Heart right ventricle (tissue), 16 donors: ENCODE measurements at regions not wholly inside any gene's neighbourhood (a gene's known extent, or its start where the extent isn't known, plus 50 kb on each side); places are given as distances from the start of the nearest gene placed in this dataset.

ENCODE experiments used
- ATAC-seq, 8 donors: fragments of 200-7000 bp; cut with Tn5 transposase; one replicate each; pipeline ENCODE4 v1.9.1; 2020; ENCODE audit warnings: mild to moderate bottlenecking in 8 of 8, moderate library complexity in 8 of 8, moderate number of reproducible peaks in 1 of 8
- DNase-seq, 2 donors: peaks; one replicate each; pipeline ENCODE4 v3.0.0-alpha.2; 2020
- H3K27ac ChIP-seq, 10 donors: fragments of 200-600 bp; sonication (generic) in 2 of 10; one replicate each; pipeline versions ENCODE4 v1.5.0 to v1.8.0; 2020 to 2022; ENCODE audit warnings: mild to moderate bottlenecking in 3 of 10
- H3K27me3 ChIP-seq, 7 donors: fragments of 200-600 bp; one replicate each; pipeline ENCODE4 v1.8.0; 2021 to 2022; ENCODE audit warnings: mild to moderate bottlenecking in 2 of 7
- H3K36me3 ChIP-seq, 9 donors: fragments of 200-600 bp; sonication (generic) in 1 of 9; one replicate each; pipeline versions ENCODE4 v1.5.0 to v1.8.0; 2020 to 2022; ENCODE audit warnings: mild to moderate bottlenecking in 2 of 9
- H3K4me1 ChIP-seq, 9 donors: fragments of 200-600 bp; sonication (generic) in 1 of 9; one replicate each; pipeline versions ENCODE4 v1.5.0 to v1.8.0; 2020 to 2022; ENCODE audit warnings: mild to moderate bottlenecking in 4 of 9
- H3K4me3 ChIP-seq, 10 donors: fragments of 200-600 bp; sonication (generic) in 2 of 10; one replicate each; pipeline versions ENCODE4 v1.5.0 to v1.8.0; 2020 to 2022; ENCODE audit warnings: mild to moderate bottlenecking in 7 of 10, moderate library complexity in 2 of 10
- H3K9me3 ChIP-seq, 11 donors: fragments of 200-600 bp in 10 of 11; sonication (generic) in 2 of 11; one replicate each; pipeline versions ENCODE4 v1.5.0 to v1.8.0; 2013 to 2022; ENCODE audit warnings: mild to moderate bottlenecking in 2 of 11, control low read depth in 1 of 11, moderate library complexity in 1 of 11
- CTCF ChIP-seq, 9 donors: fragments of 200-600 bp; sonication (generic) in 2 of 9; IDR thresholded peaks; one replicate each; pipeline versions ENCODE4 v1.5.0 to v1.8.0; 2021 to 2022; ENCODE audit warnings: antibody characterized with exemption in 9 of 9, mild to moderate bottlenecking in 5 of 9, moderate library complexity in 1 of 9
- WGBS, 2 donors: extraction: QIAGEN DNeasy Blood & Tissue Kit; methylation state at CpG; one replicate each; pipeline ENCODE4 v1.1.7; 2013; ENCODE audit warnings: inconsistent platforms in 1 of 2; 5-methylcytosine and 5-hydroxymethylcytosine counted together
- intact Hi-C, 10 donors: fragments of 100-400 bp; cut with DNase I; formaldehyde crosslinking; loops; one replicate each; pipeline versions ENCODE4 v1.11.1 to v1.14.2; 2022
- donor health status: Arrhythmogenic right ventricular cardiomyopathy.
- donor health status: ischemic (EF 13 %, LVEDD 7.1; RV severe dilation, severe dysfunction).
- donor health status: healthy with polysubstance abuse.
- donor health status: DM: no; HTN: yes; CAD: no.
- donor health status: DM: no; HTN: no; CAD: no.
- donor health status: ischemic (EF 25% LVEDD 6.9; RV normal size, moderate dysfunction).
- donor health status: ischemic (EF 25% LVEDD 5.7; RV mildly dilated, moderate dysfunction).
- donor health status: healthy.
- donor health status: DM: yes; HTN: yes; CAD: no.
- donor health status: Ischemic cardiomyopathy.
- donor health status: ischemic (EF 35%, LVEDD 5.7; RV mildly dilated, moderate dysfunction).
- donor health status: nonischemic (EF 11% LVEDD 7.7; RV severe dilation, severe dysfunction).
- donor health status: DM: yes; HTN: yes; CAD: no.
- donor health status: PGD.
- donor health status: ischemic (EF 29% LVEDD 5.4; RV normal size, mild dysfunction).
- donor health status: nonischemic (EF 23%, LVEDD 6.1; RV moderate dilation, normal function).

GRCh38 chr14:43005807-43006206 is 1399.1 kb downstream of the LRFN5 start:
- Histone ChIP-seq H3K27ac (no peak overlapping the region), H3K27me3 (no peaks in the 10 kb centered on the region), H3K4me1 (no peaks in the 10 kb centered on the region), H3K9me3 (peaks cover 0 to 87% (median 36%) of the 10 kb centered on the region in 11 donors), H3K36me3 (no peaks in the 10 kb centered on the region), H3K4me3 (no peak overlapping the region)
- 24 to 35% methylated on average over 1 of the region's 1 CpG for WGBS, 2 donors
- ATAC-seq (no peak), DNase-seq (no peak)
- no peak for TF ChIP-seq CTCF (IDR thresholded peaks at IDR 0.05)
- intact Hi-C loops, result no loop called here

GRCh38 chr14:43003845-43004244 is 1397.2 kb downstream of the LRFN5 start:
- intact Hi-C loops, result no loop called here
- ATAC-seq (no peak), DNase-seq (no peak)
- Histone ChIP-seq H3K36me3 (no peaks in the 10 kb centered on the region), H3K27ac (no peak overlapping the region), H3K4me1 (no peaks in the 10 kb centered on the region), H3K9me3 (peaks cover 0 to 86% (median 37%) of the 10 kb centered on the region in 11 donors), H3K27me3 (no peaks in the 10 kb centered on the region), H3K4me3 (no peak overlapping the region)
- 79 to 83% methylated on average over 3 of the region's 3 CpGs for WGBS, 2 donors
- no peak for TF ChIP-seq CTCF (IDR thresholded peaks at IDR 0.05)

GRCh38 chr14:43001731-43002130 is 1395.1 kb downstream of the LRFN5 start:
- no peaks in the 10 kb centered on the region for H3K36me3 ChIP-seq
- no peak overlapping the region for H3K27ac ChIP-seq
- H3K27me3 ChIP-seq, result no peaks in the 10 kb centered on the region
- no peak overlapping the region for H3K4me3 ChIP-seq
- no peaks in the 10 kb centered on the region for H3K4me1 ChIP-seq
- DNase-seq (no peak), ATAC-seq (no peak)
- TF ChIP-seq CTCF (IDR thresholded peaks at IDR 0.05), result no peak
- peaks cover 0 to 69% (median 37%) of the 10 kb centered on the region in 11 donors for H3K9me3 ChIP-seq
- intact Hi-C loops, result no loop called here
- WGBS, 2 donors, result 63 to 70% methylated on average over 3 of the region's 3 CpGs

GRCh38 chr14:42994051-42994736 is 1387.5 kb downstream of the LRFN5 start:
- intact Hi-C loops, result no loop called here
- no peaks in the 10 kb centered on the region for H3K4me1 ChIP-seq
- no peak overlapping the region for H3K4me3 ChIP-seq
- WGBS, 2 donors, result 67 to 73% methylated on average over 2 of the region's 2 CpGs
- no peaks in the 10 kb centered on the region for H3K27me3 ChIP-seq
- ATAC-seq (no peak), DNase-seq (no peak)
- H3K36me3 ChIP-seq, result no peaks in the 10 kb centered on the region
- H3K9me3 ChIP-seq, result peaks cover 0 to 13% (median 0%) of the 10 kb centered on the region in 11 donors
- H3K27ac ChIP-seq, result no peak overlapping the region
- no peak for TF ChIP-seq CTCF (IDR thresholded peaks at IDR 0.05)
